AG04450 (cell line): ENCODE measurements at regions not wholly inside any gene's neighbourhood (a gene's known extent, or its start where the extent isn't known, plus 50 kb on each side); places are given as distances from the start of the nearest gene placed in this dataset.

Experiments
- CTCF ChIA-PET: fragments of 300-600, 350-600 bp; formaldehyde crosslinking; extraction: SDS; loops from one replicate; lab custom pipeline; 2022; ENCODE audit warnings: antibody characterized with exemption, inconsistent platforms; lab: Charles Lee
- POLR2A ChIA-PET: fragments of 350-600 bp; formaldehyde crosslinking; extraction: SDS; loops from one replicate; lab custom pipeline; 2021; ENCODE audit warnings: antibody characterized with exemption, inconsistent platforms; lab: Yijun Ruan, JAX
- DNase-seq: peaks from one replicate; pipeline ENCODE4 v3.0.0-alpha.2; 2011; ENCODE audit warnings: low read depth, low spot score
- H3K27ac ChIP-seq: one replicate; pipeline ENCODE4 v1.5.1; 2012; ENCODE audit warnings: low read depth, low read length, control low read depth
- H3K27me3 ChIP-seq: one replicate; pipeline ENCODE4 v1.6.0; 2012; ENCODE audit warnings: low read length; ENCODE audit not compliant: control insufficient read depth, insufficient read depth
- H3K4me3 ChIP-seq: 2 replicates; pipeline ENCODE4 v1.5.1; 2011; ENCODE audit warnings: mild to moderate bottlenecking, low read depth, low read length, control low read depth
- H3K9me3 ChIP-seq: 2 replicates; pipeline ENCODE4 v1.5.1; 2012; ENCODE audit warnings: low read length; ENCODE audit not compliant: control insufficient read depth, insufficient read depth
- TF ChIP-seq, protein P1 (sequence below): IDR thresholded peaks from 2 replicates; pipeline ENCODE4 v1.5.1; 2011; ENCODE audit warnings: low read depth, low read length, control low read depth, inconsistent platforms

DNA sequence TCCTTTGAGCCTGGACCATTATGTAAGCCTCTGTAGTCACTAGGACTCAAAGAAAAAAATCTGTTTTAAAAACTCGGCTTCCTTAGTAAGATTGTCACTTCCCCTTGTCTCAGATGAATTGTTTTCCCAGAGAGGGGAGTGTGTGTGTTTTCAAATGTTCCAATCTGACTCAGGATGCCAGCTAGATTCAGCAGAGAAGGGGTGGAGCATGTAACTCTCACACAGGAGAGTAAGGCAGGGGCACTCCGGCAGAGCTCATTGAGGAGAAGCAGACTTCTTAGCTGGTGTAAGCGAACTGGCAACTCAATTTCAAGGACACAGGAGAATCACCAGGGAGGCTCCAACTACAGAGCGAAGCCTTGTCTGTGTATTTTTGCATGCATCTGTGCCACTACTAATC lies 623.2 kb downstream of the LMO4 start:
- ChIA-PET POLR2A (no interaction called here), CTCF (interaction anchor here (2.3 to 2.9 kb wide), 2 partner anchors 20 to 367 kb away, joined by 10 to 30 read pairs; no protein-coding TSS in a partner anchor)
- TF ChIP-seq, protein P1, sequence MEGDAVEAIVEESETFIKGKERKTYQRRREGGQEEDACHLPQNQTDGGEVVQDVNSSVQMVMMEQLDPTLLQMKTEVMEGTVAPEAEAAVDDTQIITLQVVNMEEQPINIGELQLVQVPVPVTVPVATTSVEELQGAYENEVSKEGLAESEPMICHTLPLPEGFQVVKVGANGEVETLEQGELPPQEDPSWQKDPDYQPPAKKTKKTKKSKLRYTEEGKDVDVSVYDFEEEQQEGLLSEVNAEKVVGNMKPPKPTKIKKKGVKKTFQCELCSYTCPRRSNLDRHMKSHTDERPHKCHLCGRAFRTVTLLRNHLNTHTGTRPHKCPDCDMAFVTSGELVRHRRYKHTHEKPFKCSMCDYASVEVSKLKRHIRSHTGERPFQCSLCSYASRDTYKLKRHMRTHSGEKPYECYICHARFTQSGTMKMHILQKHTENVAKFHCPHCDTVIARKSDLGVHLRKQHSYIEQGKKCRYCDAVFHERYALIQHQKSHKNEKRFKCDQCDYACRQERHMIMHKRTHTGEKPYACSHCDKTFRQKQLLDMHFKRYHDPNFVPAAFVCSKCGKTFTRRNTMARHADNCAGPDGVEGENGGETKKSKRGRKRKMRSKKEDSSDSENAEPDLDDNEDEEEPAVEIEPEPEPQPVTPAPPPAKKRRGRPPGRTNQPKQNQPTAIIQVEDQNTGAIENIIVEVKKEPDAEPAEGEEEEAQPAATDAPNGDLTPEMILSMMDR, result no peak
- Histone ChIP-seq H3K4me3 (no peak overlapping the region), H3K27ac (peak overlapping the region; percentile 11), H3K9me3 (no peaks in the 10 kb centered on the region), H3K27me3 (no peaks in the 10 kb centered on the region)
- DNase-seq, result no peak

DNA sequence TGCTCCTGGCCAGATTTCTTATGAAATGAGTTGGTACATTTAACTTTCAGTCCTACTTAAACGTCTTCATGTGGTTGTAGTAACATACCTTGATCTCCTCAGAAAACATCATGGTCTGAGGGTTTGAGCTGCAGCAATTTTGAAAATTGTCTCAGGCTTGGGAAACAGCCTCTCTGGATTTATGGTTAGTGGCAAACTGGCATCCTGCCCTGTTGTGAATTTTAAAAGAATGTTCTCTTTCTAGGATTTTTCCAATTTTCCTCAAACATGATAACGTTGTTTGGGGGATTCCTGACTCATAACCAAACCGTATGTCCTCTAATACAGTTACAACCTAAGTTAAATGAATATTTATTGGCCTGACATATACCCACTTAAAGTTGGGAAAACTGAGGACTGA lies 624.4 kb downstream of the LMO4 start:
- Histone ChIP-seq H3K27me3 (no peaks in the 10 kb centered on the region), H3K27ac (no peak overlapping the region), H3K9me3 (no peaks in the 10 kb centered on the region), H3K4me3 (no peak overlapping the region)
- TF ChIP-seq, protein P1, result no peak
- ChIA-PET POLR2A (interaction anchor here (0.6 to 1.2 kb wide), 2 partner anchors 365 to 396 kb away, joined by 3 to 4 read pairs; no protein-coding TSS in a partner anchor), CTCF (interaction anchor here (0.6 to 3.4 kb wide), 65 partner anchors 10 to 822 kb away, joined by 3 to 41 read pairs (median 4); partner anchors contain the start of gene LMO4)
- DNase-seq, result no peak

DNA sequence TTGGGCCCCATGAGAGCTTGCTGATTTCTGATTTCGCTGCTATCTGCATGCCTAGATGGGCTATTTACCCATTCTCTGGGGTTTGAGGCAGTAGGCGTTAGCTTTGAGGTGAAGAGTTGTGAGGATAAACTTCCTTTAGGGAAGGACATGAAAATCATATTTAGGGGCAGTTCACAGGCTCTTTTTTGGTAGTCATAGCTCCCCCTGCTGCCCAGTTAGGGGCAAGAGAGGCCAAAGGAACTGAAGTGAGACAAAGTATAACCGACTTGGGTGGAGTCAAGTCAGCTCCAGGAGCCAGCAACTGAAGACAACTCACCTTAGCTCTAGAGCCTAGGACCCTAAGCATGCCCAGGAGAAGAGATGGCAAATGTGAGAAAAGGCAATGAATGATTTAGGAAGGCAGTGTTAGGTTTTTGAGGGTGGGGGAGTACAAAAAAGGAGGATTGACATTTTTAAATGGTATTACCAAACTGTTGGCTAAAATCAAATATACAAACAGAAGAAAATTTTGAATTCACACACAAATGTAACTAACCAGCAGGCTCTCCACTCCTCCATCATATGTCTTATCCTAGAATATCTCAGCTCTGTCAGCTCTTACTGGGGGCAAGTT lies 625.2 kb downstream of the LMO4 start:
- H3K27ac ChIP-seq, result no peak overlapping the region
- H3K4me3 ChIP-seq, result no peak overlapping the region
- peak; percentile 39 for DNase-seq
- ChIA-PET POLR2A (interaction anchor here (1.2 kb wide), 1 partner anchor 365 kb away, joined by 4 read pairs; no protein-coding TSS in a partner anchor), CTCF (interaction anchor here (0.6 to 3.4 kb wide), 73 partner anchors 10 to 825 kb away, joined by 3 to 41 read pairs (median 4); partner anchors contain the start of gene LMO4)
- TF ChIP-seq, protein P1, result peak; percentile 87
- no peaks in the 10 kb centered on the region for H3K9me3 ChIP-seq
- H3K27me3 ChIP-seq, result no peaks in the 10 kb centered on the region

DNA sequence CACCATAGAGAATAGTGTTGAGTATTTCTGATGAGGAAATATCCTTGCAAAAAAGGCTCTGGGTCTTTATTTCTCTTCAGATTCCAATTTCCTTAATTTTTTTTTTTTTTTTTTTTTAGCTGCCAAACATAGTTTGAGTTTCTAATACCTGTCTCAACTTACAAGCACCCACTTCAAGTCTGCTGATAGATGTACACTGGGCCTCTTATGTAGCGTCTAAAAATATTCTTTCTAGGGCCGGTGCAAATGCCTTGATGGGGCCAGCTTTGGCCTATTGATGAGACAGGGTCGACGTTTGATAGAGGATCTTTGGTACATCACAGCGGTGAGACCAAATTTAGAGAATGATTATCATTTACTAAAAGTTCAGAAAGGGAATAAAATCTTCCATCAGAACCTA lies 626.4 kb downstream of the LMO4 start:
- Histone ChIP-seq H3K4me3 (no peak overlapping the region), H3K9me3 (no peaks in the 10 kb centered on the region), H3K27me3 (no peaks in the 10 kb centered on the region), H3K27ac (no peak overlapping the region)
- ChIA-PET CTCF (interaction anchor here (0.6 to 3.4 kb wide), 12 partner anchors 9 to 701 kb away, joined by 3 to 41 read pairs (median 4); partner anchors contain the start of gene LMO4), POLR2A (interaction anchor here (0.6 to 1.1 kb wide), 2 partner anchors 13 to 665 kb away, joined by 6 to 7 read pairs; no protein-coding TSS in a partner anchor)
- TF ChIP-seq, protein P1, result no peak
- no peak for DNase-seq

DNA sequence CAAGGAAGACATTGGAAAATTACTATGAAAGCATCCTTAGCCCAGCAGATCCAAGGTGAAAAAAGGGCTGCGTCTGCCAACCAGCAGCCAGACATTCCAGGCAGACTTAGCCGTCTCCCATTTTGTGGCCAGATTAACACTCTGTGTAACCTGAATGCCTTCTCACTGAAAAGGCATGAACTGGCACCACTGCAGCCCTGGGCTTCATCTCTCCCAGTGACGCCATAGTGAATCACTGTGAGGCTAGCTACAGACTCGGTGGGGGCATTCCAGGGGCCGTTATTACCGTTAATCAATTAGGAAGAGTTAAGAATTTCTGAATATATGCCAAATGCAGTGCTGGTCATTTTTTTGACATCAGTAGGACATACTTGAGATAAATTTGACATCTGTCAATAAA lies 627.4 kb downstream of the LMO4 start:
- H3K27me3 ChIP-seq, result no peaks in the 10 kb centered on the region
- peak; percentile 92 for DNase-seq
- TF ChIP-seq, protein P1, result no peak
- no peak overlapping the region for H3K4me3 ChIP-seq
- ChIA-PET CTCF (interaction anchor here (3.1 kb wide), 1 partner anchor 8 kb away, joined by 41 read pairs; no protein-coding TSS in a partner anchor), POLR2A (interaction anchor here (0.6 kb wide), 1 partner anchor 271 kb away, joined by 3 read pairs; no protein-coding TSS in a partner anchor)
- H3K27ac ChIP-seq, result no peak overlapping the region
- H3K9me3 ChIP-seq, result no peaks in the 10 kb centered on the region
